ENCODE measurements at regions not wholly inside any gene's neighbourhood (a gene's known extent, or its start where the extent isn't known, plus 50 kb on each side); places are given as distances from the start of the nearest gene placed in this dataset.

DNA sequence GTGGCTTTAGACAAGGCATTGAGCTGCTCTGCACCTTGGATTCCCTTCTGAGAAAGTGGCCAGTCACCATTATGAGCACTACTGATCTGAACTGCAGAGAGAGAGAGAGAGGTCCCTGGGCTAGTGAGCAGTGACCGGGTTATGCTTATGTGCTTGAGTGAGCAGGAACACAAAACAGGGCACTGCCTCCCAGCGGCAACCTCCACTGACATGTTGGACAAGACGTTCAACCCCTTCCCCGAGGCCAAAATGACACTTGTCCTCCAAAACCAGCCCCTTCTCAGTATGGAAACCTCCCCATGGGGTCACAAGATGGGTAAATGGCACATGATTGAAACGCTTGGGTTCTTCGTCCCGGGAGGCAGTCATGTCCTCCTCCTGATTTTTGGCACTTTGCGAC, 339.4 kb upstream of the ZMIZ1 start:
- TF ChIP-seq SUZ12 (IDR thresholded peaks at IDR 0.05) = no peak
- TF ChIP-seq, protein P1, sequence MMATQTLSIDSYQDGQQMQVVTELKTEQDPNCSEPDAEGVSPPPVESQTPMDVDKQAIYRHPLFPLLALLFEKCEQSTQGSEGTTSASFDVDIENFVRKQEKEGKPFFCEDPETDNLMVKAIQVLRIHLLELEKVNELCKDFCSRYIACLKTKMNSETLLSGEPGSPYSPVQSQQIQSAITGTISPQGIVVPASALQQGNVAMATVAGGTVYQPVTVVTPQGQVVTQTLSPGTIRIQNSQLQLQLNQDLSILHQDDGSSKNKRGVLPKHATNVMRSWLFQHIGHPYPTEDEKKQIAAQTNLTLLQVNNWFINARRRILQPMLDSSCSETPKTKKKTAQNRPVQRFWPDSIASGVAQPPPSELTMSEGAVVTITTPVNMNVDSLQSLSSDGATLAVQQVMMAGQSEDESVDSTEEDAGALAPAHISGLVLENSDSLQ (IDR thresholded peaks at IDR 0.05) = no peak
- TF ChIP-seq HDGF (IDR thresholded peaks at IDR 0.05; ENCODE audit: borderline replicate concordance) = no peak
- no peak for TF ChIP-seq ELF4 (IDR thresholded peaks at IDR 0.05)
- no peak for TF ChIP-seq SP1 (IDR thresholded peaks at IDR 0.05)
- TF ChIP-seq TARDBP (IDR thresholded peaks at IDR 0.05) = no peak
- no peak for TF ChIP-seq FOXM1 (IDR thresholded peaks at IDR 0.05; ENCODE audit: borderline replicate concordance)
- TF ChIP-seq BHLHE40 (IDR thresholded peaks at IDR 0.05; ENCODE audit: borderline replicate concordance) = no peak
- no peak for TF ChIP-seq ARNT (IDR thresholded peaks at IDR 0.05)
- TF ChIP-seq LEF1 (IDR thresholded peaks at IDR 0.05; ENCODE audit: borderline replicate concordance) = no peak
- no peak for TF ChIP-seq FOXA1 (IDR thresholded peaks at IDR 0.05)
- TF ChIP-seq NFRKB (IDR thresholded peaks at IDR 0.05) = no peak
- no peak for TF ChIP-seq L3MBTL2 (conservative IDR thresholded peaks at IDR 0.05)
- TF ChIP-seq FOXK2 (IDR thresholded peaks at IDR 0.05) = no peak

Measured in HEK293T (cell line).